Body of pancreas (tissue), 4 donors: ENCODE measurements at regions not wholly inside any gene's neighbourhood (a gene's known extent, or its start where the extent isn't known, plus 50 kb on each side); places are given as distances from the start of the nearest gene placed in this dataset.

Experiments
- CTCF ChIP-seq, 7 experiments: fragments of 450-650 bp in 4 of 7; fragments of 200-600 bp in 3 of 7; sonication (generic) in 3 of 7; IDR thresholded peaks; one replicate each; pipeline ENCODE4 v1.5.1; 2016 to 2019; ENCODE audit warnings: antibody characterized with exemption in 7 of 7
- POLR2A ChIP-seq, 3 donors: fragments of 450-650 bp; IDR thresholded peaks; one replicate each; pipeline ENCODE4 v1.6.1; 2016; ENCODE audit warnings: antibody characterized with exemption in 3 of 3, mild to moderate bottlenecking in 2 of 3

- no peak for TF ChIP-seq CTCF (IDR thresholded peaks at IDR 0.05)
- TF ChIP-seq POLR2A (IDR thresholded peaks at IDR 0.05) = no peak
Observed at GRCh38 chr2:21291426-21291825, 167.7 kb downstream of the TDRD15 start.
